Activated CD4-positive, alpha-beta T cell treated with anti-CD3 and anti-CD28 coated beads, Interleukin-2, Interleukin-6, amounts not matched to agents 100 ng/mL and 50 ng/mL, durations not matched to agents 16 hours and 8 hours (primary cell): ENCODE measurements at regions not wholly inside any gene's neighbourhood (a gene's known extent, or its start where the extent isn't known, plus 50 kb on each side); places are given as distances from the start of the nearest gene placed in this dataset.
A peak's percentile ranks its signal among the peaks of the same experiment; 100 is the strongest.

ENCODE experiments used
- DNase-seq: peaks from one replicate; pipeline ENCODE4 v3.0.0-alpha.2; 2020

GRCh38 chr1:219397511-219397910 lies 215.4 kb downstream of the ZC3H11B start:
- DNase-seq: no peak

GRCh38 chr1:219391297-219391696 lies 217.6 kb downstream of the LYPLAL1 start:
- peak; percentile 63 for DNase-seq

GRCh38 chr1:219387211-219387610 lies 213.5 kb downstream of the LYPLAL1 start:
- no peak for DNase-seq

- peak; percentile 60 for DNase-seq
Observed at GRCh38 chr1:219385787-219386427, 212.2 kb downstream of the LYPLAL1 start.

- DNase-seq: no peak
Observed at GRCh38 chr1:219383281-219383680, 209.6 kb downstream of the LYPLAL1 start.

- no peak for DNase-seq
Observed at GRCh38 chr1:219381396-219381795, 207.7 kb downstream of the LYPLAL1 start.

GRCh38 chr1:219380463-219380862 lies 206.8 kb downstream of the LYPLAL1 start:
- no peak for DNase-seq

GRCh38 chr1:219379691-219380090 lies 206.0 kb downstream of the LYPLAL1 start:
- DNase-seq: no peak

- no peak for DNase-seq
Observed at GRCh38 chr1:219374636-219375035, 201.0 kb downstream of the LYPLAL1 start.

GRCh38 chr1:219374046-219374566 lies 200.4 kb downstream of the LYPLAL1 start:
- DNase-seq: no peak

GRCh38 chr1:219373616-219373935 lies 199.9 kb downstream of the LYPLAL1 start:
- DNase-seq: no peak

- DNase-seq: no peak
Observed at GRCh38 chr1:219372916-219373615, 199.4 kb downstream of the LYPLAL1 start.

- DNase-seq: no peak
Observed at GRCh38 chr1:219371471-219371870, 197.8 kb downstream of the LYPLAL1 start.

- no peak for DNase-seq
Observed at GRCh38 chr1:219367496-219367895, 193.8 kb downstream of the LYPLAL1 start.

GRCh38 chr1:219365451-219365850 lies 191.8 kb downstream of the LYPLAL1 start:
- no peak for DNase-seq

- no peak for DNase-seq
Observed at GRCh38 chr1:219362702-219363101, 189.0 kb downstream of the LYPLAL1 start.

GRCh38 chr1:219359126-219359525 lies 185.4 kb downstream of the LYPLAL1 start:
- no peak for DNase-seq

- DNase-seq: no peak
Observed at GRCh38 chr1:219358080-219358479, 184.4 kb downstream of the LYPLAL1 start.

- no peak for DNase-seq
Observed at GRCh38 chr1:219354962-219355361, 181.3 kb downstream of the LYPLAL1 start.

- no peak for DNase-seq
Observed at GRCh38 chr1:219352961-219353651, 179.4 kb downstream of the LYPLAL1 start.

GRCh38 chr1:219350172-219350931 lies 176.7 kb downstream of the LYPLAL1 start:
- DNase-seq: no peak

- no peak for DNase-seq
Observed at GRCh38 chr1:219347921-219348391, 174.3 kb downstream of the LYPLAL1 start.

- no peak for DNase-seq
Observed at GRCh38 chr1:219347376-219347775, 173.7 kb downstream of the LYPLAL1 start.
